DND-41 (cell line): ENCODE measurements at regions not wholly inside any gene's neighbourhood (a gene's known extent, or its start where the extent isn't known, plus 50 kb on each side); places are given as distances from the start of the nearest gene placed in this dataset.

Source experiments
- ATAC-seq: fragments of 200-7000 bp; cut with Tn5 transposase; 3 replicates; pipeline ENCODE4 v1.9.1; 2021; ENCODE audit warnings: low read depth; ENCODE audit not compliant: insufficient read depth
- DNase-seq: peaks from one replicate; pipeline ENCODE4 v3.0.0-alpha.2; 2020
- H2AFZ ChIP-seq: 2 replicates; pipeline ENCODE4 v1.6.0; 2012; ENCODE audit warnings: low read depth, low read length
- H3K27ac ChIP-seq: 2 replicates; pipeline ENCODE4 v1.5.1; 2012; ENCODE audit warnings: low read length, inconsistent platforms
- H3K27me3 ChIP-seq: fragments of 200-600 bp; sonication (generic); 2 replicates; pipeline ENCODE4 v1.6.0; 2012; ENCODE audit warnings: low read length, mild to moderate bottlenecking, inconsistent platforms; ENCODE audit not compliant: insufficient read depth, poor library complexity
- H3K36me3 ChIP-seq: 2 replicates; pipeline ENCODE4 v1.5.1; 2012; ENCODE audit warnings: low read length, inconsistent platforms; ENCODE audit not compliant: insufficient read depth
- H3K4me1 ChIP-seq: 2 replicates; pipeline ENCODE4 v1.5.1; 2012; ENCODE audit warnings: mild to moderate bottlenecking, low read length; ENCODE audit not compliant: insufficient read depth
- H3K4me2 ChIP-seq: 2 replicates; pipeline ENCODE4 v1.6.0; 2012; ENCODE audit warnings: mild to moderate bottlenecking, moderate library complexity, low read length, inconsistent platforms; ENCODE audit not compliant: insufficient read depth
- H3K4me3 ChIP-seq, 2 experiments: fragments of 200-600 bp in 1 of 2; shearing (Covaris generic) in 1 of 2; 2 replicates each; pipeline ENCODE4 v1.5.1; 2012 to 2016; ENCODE audit warnings: inconsistent platforms in 2 of 2, low read length in 2 of 2, mild to moderate bottlenecking in 2 of 2, low read depth in 1 of 2, moderate library complexity in 1 of 2
- H3K79me2 ChIP-seq: 2 replicates; pipeline ENCODE4 v1.6.0; 2012; ENCODE audit warnings: low read length, inconsistent platforms; ENCODE audit not compliant: insufficient read depth
- H3K9ac ChIP-seq: 2 replicates; pipeline ENCODE4 v1.6.0; 2012; ENCODE audit warnings: low read depth, mild to moderate bottlenecking, inconsistent platforms, low read length, moderate library complexity
- H3K9me3 ChIP-seq: 2 replicates; pipeline ENCODE4 v1.5.1; 2012; ENCODE audit warnings: low read length, moderate library complexity, mild to moderate bottlenecking, inconsistent platforms; ENCODE audit not compliant: insufficient read depth, severe bottlenecking
- H4K20me1 ChIP-seq: 2 replicates; pipeline ENCODE4 v1.6.0; 2012; ENCODE audit warnings: low read length; ENCODE audit not compliant: insufficient read depth
- EZH2 ChIP-seq: IDR thresholded peaks from 3 replicates; pipeline ENCODE4 v1.6.1; 2012; ENCODE audit warnings: borderline replicate concordance, low read depth, mild to moderate bottlenecking, moderate library complexity, low read length, inconsistent platforms; ENCODE audit not compliant: severe bottlenecking
- TF ChIP-seq, protein P1 (sequence below): IDR thresholded peaks from 2 replicates; pipeline ENCODE4 v1.5.1; 2012; ENCODE audit warnings: borderline replicate concordance, low read length, moderate library complexity, mild to moderate bottlenecking; ENCODE audit not compliant: poor library complexity, severe bottlenecking; ENCODE audit errors: extremely low read depth

DNA sequence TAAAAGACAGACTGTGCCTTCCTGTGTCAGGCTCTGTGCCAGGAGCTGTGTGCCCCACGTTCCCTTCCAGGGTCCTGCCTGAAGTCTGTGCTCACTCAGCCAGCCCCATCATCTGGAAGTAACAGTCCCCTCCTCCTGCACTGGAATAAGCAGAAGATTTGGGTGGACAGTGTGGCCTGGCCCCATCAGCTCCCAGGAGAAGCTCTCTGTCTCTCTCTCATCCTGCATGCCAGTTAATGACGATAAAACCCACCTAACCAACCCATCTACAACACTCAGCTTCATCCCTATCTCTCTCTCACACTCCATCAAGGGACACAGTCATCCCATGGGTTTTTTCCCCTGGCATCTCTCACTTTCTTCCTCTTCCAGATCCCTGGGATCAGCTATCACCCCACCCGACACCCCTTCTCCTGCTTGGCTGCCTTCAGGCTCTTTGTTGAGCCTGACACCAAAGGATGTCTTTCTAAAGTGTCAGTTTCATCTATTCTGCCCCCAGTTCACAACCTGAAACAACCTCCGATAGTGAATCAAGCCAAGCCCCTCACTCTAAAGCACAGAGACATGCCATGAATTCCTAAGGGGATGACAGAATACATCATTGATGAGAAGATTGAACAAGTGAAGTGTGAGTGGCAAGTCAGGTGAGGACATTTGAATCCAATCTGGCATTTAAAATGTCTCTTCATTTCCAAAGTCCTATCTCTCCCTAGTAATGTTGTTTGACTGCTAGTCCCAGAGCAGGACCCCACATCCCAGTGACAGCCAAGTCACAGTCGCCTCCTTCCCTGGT is 91.4 kb upstream of the TOP3B start:
- no peaks in the 10 kb centered on the region for H4K20me1 ChIP-seq
- no peaks in the 10 kb centered on the region for H3K4me1 ChIP-seq
- H3K27me3 ChIP-seq = peaks cover 38% of the 10 kb centered on the region
- no peak overlapping the region for H3K4me3 ChIP-seq
- no peak overlapping the region for H3K27ac ChIP-seq
- no peak overlapping the region for H2AFZ ChIP-seq
- no peaks in the 10 kb centered on the region for H3K79me2 ChIP-seq
- DNase-seq (no peak), ATAC-seq (no peak)
- no peak for TF ChIP-seq EZH2
- TF ChIP-seq, protein P1, sequence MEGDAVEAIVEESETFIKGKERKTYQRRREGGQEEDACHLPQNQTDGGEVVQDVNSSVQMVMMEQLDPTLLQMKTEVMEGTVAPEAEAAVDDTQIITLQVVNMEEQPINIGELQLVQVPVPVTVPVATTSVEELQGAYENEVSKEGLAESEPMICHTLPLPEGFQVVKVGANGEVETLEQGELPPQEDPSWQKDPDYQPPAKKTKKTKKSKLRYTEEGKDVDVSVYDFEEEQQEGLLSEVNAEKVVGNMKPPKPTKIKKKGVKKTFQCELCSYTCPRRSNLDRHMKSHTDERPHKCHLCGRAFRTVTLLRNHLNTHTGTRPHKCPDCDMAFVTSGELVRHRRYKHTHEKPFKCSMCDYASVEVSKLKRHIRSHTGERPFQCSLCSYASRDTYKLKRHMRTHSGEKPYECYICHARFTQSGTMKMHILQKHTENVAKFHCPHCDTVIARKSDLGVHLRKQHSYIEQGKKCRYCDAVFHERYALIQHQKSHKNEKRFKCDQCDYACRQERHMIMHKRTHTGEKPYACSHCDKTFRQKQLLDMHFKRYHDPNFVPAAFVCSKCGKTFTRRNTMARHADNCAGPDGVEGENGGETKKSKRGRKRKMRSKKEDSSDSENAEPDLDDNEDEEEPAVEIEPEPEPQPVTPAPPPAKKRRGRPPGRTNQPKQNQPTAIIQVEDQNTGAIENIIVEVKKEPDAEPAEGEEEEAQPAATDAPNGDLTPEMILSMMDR = no peak
- no peak overlapping the region for H3K9ac ChIP-seq
- H3K9me3 ChIP-seq = no peaks in the 10 kb centered on the region
- H3K36me3 ChIP-seq = no peaks in the 10 kb centered on the region
- no peak overlapping the region for H3K4me2 ChIP-seq

- no peak for ATAC-seq
- Histone ChIP-seq H3K36me3 (no peaks in the 10 kb centered on the region), H2AFZ (no peak overlapping the region), H4K20me1 (no peaks in the 10 kb centered on the region), H3K4me1 (no peaks in the 10 kb centered on the region), H3K9ac (no peak overlapping the region), H3K4me3 (no peak overlapping the region), H3K9me3 (no peaks in the 10 kb centered on the region), H3K27me3 (peaks cover 38% of the 10 kb centered on the region), H3K79me2 (no peaks in the 10 kb centered on the region), H3K27ac (no peak overlapping the region), H3K4me2 (no peak overlapping the region)
- TF ChIP-seq EZH2 = no peak
- TF ChIP-seq, protein P1 = no peak
- no peak for DNase-seq
Measured at GRCh38 chr22:22072169-22072836, 89.7 kb upstream of the TOP3B start.

DNA sequence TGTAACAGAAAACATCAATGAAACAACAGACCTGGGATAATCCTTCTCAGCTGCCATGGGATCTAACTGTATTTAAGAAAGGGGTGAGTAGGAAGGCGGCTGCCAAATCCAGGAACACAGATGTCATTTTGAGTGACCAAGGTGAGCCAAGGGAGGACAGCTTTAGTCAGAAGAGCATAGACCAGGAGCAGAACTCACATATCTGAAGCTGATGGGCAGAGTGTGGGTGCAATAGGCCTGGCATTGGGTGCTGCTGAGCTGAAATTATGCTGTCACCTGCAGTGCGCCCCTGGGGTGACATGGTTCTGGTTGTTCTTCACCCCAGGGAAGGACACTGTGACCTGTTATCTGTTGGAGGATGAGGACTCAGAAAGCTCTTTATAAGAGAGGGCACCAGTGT is 88.9 kb upstream of the TOP3B start:
- Histone ChIP-seq H3K9ac (no peak overlapping the region), H3K27me3 (peaks cover 34% of the 10 kb centered on the region), H3K4me2 (no peak overlapping the region), H3K79me2 (no peaks in the 10 kb centered on the region), H4K20me1 (no peaks in the 10 kb centered on the region), H3K4me1 (no peaks in the 10 kb centered on the region), H3K27ac (no peak overlapping the region), H3K36me3 (no peaks in the 10 kb centered on the region), H2AFZ (no peak overlapping the region), H3K4me3 (no peak overlapping the region), H3K9me3 (no peaks in the 10 kb centered on the region)
- ATAC-seq (no peak), DNase-seq (no peak)
- TF ChIP-seq, protein P1 = no peak
- no peak for TF ChIP-seq EZH2
